BJ (cell line): ENCODE measurements at regions not wholly inside any gene's neighbourhood (a gene's known extent, or its start where the extent isn't known, plus 50 kb on each side); places are given as distances from the start of the nearest gene placed in this dataset.

Source experiments
- CTCF ChIA-PET: fragments of 350-600 bp; formaldehyde crosslinking; extraction: SDS; loops from one replicate; lab custom pipeline; 2021; ENCODE audit warnings: antibody characterized with exemption, inconsistent platforms; lab: Yijun Ruan, JAX
- POLR2A ChIA-PET: fragments of 300-600 bp; sonication (Branson Sonifier 250); formaldehyde crosslinking; extraction: SDS; loops from one replicate; lab custom pipeline; 2021; ENCODE audit warnings: antibody characterized with exemption; lab: Charles Lee
- DNase-seq: peaks from one replicate; pipeline ENCODE4 v3.0.0-alpha.2; 2011; ENCODE audit warnings: low read depth
- H3K27me3 ChIP-seq: 2 replicates; pipeline ENCODE4 v1.6.0; 2011; ENCODE audit warnings: low read length; ENCODE audit not compliant: control insufficient read depth, insufficient read depth
- H3K36me3 ChIP-seq: 2 replicates; pipeline ENCODE4 v1.5.1; 2011; ENCODE audit warnings: low read length; ENCODE audit not compliant: control insufficient read depth, insufficient read depth
- H3K4me3 ChIP-seq: 2 replicates; pipeline ENCODE4 v1.5.1; 2011; ENCODE audit warnings: low read depth, mild to moderate bottlenecking, control low read depth, low read length
- CTCF ChIP-seq: IDR thresholded peaks from 2 replicates; pipeline ENCODE4 v1.5.1; 2011; ENCODE audit warnings: low read depth, mild to moderate bottlenecking, control low read depth, inconsistent platforms, low read length, moderate library complexity; ENCODE audit not compliant: insufficient read depth

- TF ChIP-seq CTCF = no peak
- CTCF ChIA-PET = interaction anchor here (1.2 kb wide), 1 partner anchor 14 kb away, joined by 3 read pairs; no protein-coding TSS in a partner anchor
- Histone ChIP-seq H3K36me3 (no peaks in the 10 kb centered on the region), H3K4me3 (no peak overlapping the region), H3K27me3 (no peaks in the 10 kb centered on the region)
- DNase-seq = no peak
- POLR2A ChIA-PET = no interaction called here
Measured at GRCh38 chr3:4019501-4019900, 220.3 kb downstream of the LRRN1 start.

- no peak for TF ChIP-seq CTCF
- ChIA-PET CTCF (no interaction called here), POLR2A (no interaction called here)
- no peak for DNase-seq
- Histone ChIP-seq H3K36me3 (no peaks in the 10 kb centered on the region), H3K4me3 (no peak overlapping the region), H3K27me3 (no peaks in the 10 kb centered on the region)
Measured at GRCh38 chr3:4021162-4021561, 221.9 kb downstream of the LRRN1 start.

GRCh38 chr3:4029135-4029534 lies 229.9 kb downstream of the LRRN1 start:
- no peak for DNase-seq
- CTCF ChIA-PET = no interaction called here
- TF ChIP-seq CTCF = no peak
- Histone ChIP-seq H3K27me3 (no peaks in the 10 kb centered on the region), H3K4me3 (no peak overlapping the region), H3K36me3 (no peaks in the 10 kb centered on the region)
- POLR2A ChIA-PET = no interaction called here

GRCh38 chr3:4030624-4031023 lies 231.4 kb downstream of the LRRN1 start:
- Histone ChIP-seq H3K4me3 (no peak overlapping the region), H3K27me3 (no peaks in the 10 kb centered on the region), H3K36me3 (no peaks in the 10 kb centered on the region)
- TF ChIP-seq CTCF = no peak
- no peak for DNase-seq
- POLR2A ChIA-PET = no interaction called here
- CTCF ChIA-PET = no interaction called here

GRCh38 chr3:4033296-4033695 lies 234.1 kb downstream of the LRRN1 start:
- TF ChIP-seq CTCF = no peak
- H3K36me3 ChIP-seq = no peaks in the 10 kb centered on the region
- ChIA-PET POLR2A (no interaction called here), CTCF (interaction anchor here (1.2 kb wide), 1 partner anchor 14 kb away, joined by 3 read pairs; no protein-coding TSS in a partner anchor)
- H3K4me3 ChIP-seq = no peak overlapping the region
- DNase-seq = no peak
- no peaks in the 10 kb centered on the region for H3K27me3 ChIP-seq
